Nephron (organoid): ENCODE measurements at regions not wholly inside any gene's neighbourhood (a gene's known extent, or its start where the extent isn't known, plus 50 kb on each side); places are given as distances from the start of the nearest gene placed in this dataset.

Source experiments
- H3K27ac Mint-ChIP-seq, 3 experiments: 2 replicates each; pipeline ENCODE4 v1.8.0; 2020; ENCODE audit warnings: mixed read lengths in 3 of 3, mild to moderate bottlenecking in 2 of 3, moderate library complexity in 1 of 3
- H3K27me3 Mint-ChIP-seq: 2 replicates; pipeline ENCODE4 v1.8.0; 2021; ENCODE audit warnings: low read depth, mild to moderate bottlenecking, moderate library complexity, mixed read lengths
- H3K36me3 Mint-ChIP-seq: 2 replicates; pipeline ENCODE4 v1.8.0; 2020; ENCODE audit warnings: low read depth, mixed read lengths
- H3K4me1 Mint-ChIP-seq: 2 replicates; pipeline ENCODE4 v1.8.0; 2020; ENCODE audit warnings: mixed read lengths
- H3K4me3 Mint-ChIP-seq, 3 experiments: 2 replicates each; pipeline ENCODE4 v1.8.0; 2020; ENCODE audit warnings: mild to moderate bottlenecking in 3 of 3, mixed read lengths in 3 of 3, moderate library complexity in 2 of 3
- H3K9me3 Mint-ChIP-seq: 2 replicates; pipeline ENCODE4 v1.8.0; 2020; ENCODE audit warnings: mixed read lengths
- CTCF ChIP-seq, 3 experiments: fragments of 200-600 bp; sonication (generic); IDR thresholded peaks; one replicate each; pipeline ENCODE4 v1.5.0; 2021; ENCODE audit warnings: antibody characterized with exemption in 3 of 3; ENCODE audit not compliant: unreplicated experiment in 3 of 3

DNA sequence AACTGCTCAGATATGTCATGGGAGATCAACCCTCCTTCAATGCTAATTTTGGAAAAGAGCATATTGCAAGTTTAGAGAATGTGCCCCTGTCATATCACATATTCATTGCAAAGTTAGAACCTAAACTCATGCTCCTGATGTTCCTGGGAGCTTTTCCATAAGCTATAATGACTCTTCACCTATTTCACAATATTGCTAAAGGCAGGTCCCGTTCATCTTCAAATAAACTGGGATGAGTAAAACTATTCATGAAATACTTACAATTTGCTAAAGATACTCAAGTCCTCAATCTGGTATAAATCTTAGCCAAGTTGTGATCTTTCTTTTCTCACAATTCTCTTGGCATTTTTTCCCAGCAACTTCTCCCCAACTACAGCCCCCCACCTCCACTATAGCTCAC is 121.7 kb upstream of the TNFAIP3 start:
- no peak overlapping the region for H3K27ac Mint-ChIP-seq
- no peaks in the 10 kb centered on the region for H3K9me3 Mint-ChIP-seq
- H3K27me3 Mint-ChIP-seq: no peaks in the 10 kb centered on the region
- peaks cover 19% of the 10 kb centered on the region for H3K4me1 Mint-ChIP-seq
- TF ChIP-seq CTCF (IDR thresholded peaks at IDR 0.05; ENCODE audit: unreplicated experiment in 3 of 3): no peak
- H3K4me3 Mint-ChIP-seq: no peak overlapping the region
- H3K36me3 Mint-ChIP-seq: no peaks in the 10 kb centered on the region

DNA sequence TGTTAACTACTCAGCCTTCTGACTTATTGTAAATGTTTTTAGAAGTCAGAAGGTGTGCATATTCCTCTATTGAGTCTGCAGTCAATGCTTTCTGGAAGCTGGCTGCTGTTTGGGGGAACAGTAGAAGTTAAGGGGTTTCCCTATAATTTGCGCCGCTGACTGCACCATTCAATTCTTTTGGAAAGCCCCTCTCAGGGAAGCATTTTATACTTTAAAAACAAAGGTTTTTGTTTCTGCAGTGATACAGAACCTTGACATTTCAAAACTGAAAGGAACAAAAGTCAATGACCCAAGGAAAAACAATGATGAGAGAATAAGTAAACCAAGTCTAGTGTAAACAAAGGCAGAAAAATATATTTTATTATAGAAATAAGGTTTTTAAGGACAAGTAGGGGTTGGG is 120.8 kb upstream of the TNFAIP3 start:
- Mint-ChIP-seq H3K9me3 (no peaks in the 10 kb centered on the region), H3K4me1 (peaks cover 21% of the 10 kb centered on the region), H3K27ac (no peak overlapping the region), H3K27me3 (no peaks in the 10 kb centered on the region), H3K4me3 (no peak overlapping the region), H3K36me3 (no peaks in the 10 kb centered on the region)
- no peak for TF ChIP-seq CTCF (IDR thresholded peaks at IDR 0.05; ENCODE audit: unreplicated experiment in 3 of 3)

- H3K9me3 Mint-ChIP-seq: no peaks in the 10 kb centered on the region
- H3K36me3 Mint-ChIP-seq: no peaks in the 10 kb centered on the region
- peaks cover 4% of the 10 kb centered on the region for H3K27me3 Mint-ChIP-seq
- no peak overlapping the region for H3K4me3 Mint-ChIP-seq
- no peak for TF ChIP-seq CTCF (IDR thresholded peaks at IDR 0.05; ENCODE audit: unreplicated experiment in 3 of 3)
- peak overlapping the region in 1 of 3 experiments; percentile 35 for H3K27ac Mint-ChIP-seq
- peaks cover 32% of the 10 kb centered on the region for H3K4me1 Mint-ChIP-seq
Observed at GRCh38 chr6:137749696-137750211, 117.3 kb upstream of the TNFAIP3 start.

DNA sequence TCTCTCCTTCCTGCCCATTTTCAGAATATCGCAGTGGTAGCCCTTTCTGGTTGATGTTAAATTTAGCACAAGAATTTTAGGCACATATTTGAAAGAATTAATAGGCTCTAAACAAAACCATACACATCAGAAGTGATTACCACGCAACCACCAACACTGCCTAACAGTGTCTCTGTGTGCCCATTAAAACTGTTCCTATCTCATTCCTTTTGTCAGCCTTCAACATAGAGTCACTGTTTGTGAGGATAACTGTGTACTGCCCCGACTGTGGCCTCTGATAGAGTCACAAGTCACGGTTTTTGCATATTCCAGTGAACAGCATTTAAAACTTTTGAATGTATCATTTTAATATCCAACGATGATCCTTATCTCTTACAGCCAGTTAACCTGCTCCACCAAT is 116.8 kb upstream of the TNFAIP3 start:
- Mint-ChIP-seq H3K4me3 (no peak overlapping the region), H3K27ac (no peak overlapping the region), H3K36me3 (no peaks in the 10 kb centered on the region), H3K4me1 (peaks cover 32% of the 10 kb centered on the region), H3K9me3 (no peaks in the 10 kb centered on the region), H3K27me3 (peaks cover 4% of the 10 kb centered on the region)
- no peak for TF ChIP-seq CTCF (IDR thresholded peaks at IDR 0.05; ENCODE audit: unreplicated experiment in 3 of 3)

- no peaks in the 10 kb centered on the region for H3K9me3 Mint-ChIP-seq
- no peak overlapping the region for H3K27ac Mint-ChIP-seq
- no peak for TF ChIP-seq CTCF (IDR thresholded peaks at IDR 0.05; ENCODE audit: unreplicated experiment in 3 of 3)
- H3K4me3 Mint-ChIP-seq: no peak overlapping the region
- no peaks in the 10 kb centered on the region for H3K36me3 Mint-ChIP-seq
- H3K27me3 Mint-ChIP-seq: peaks cover 4% of the 10 kb centered on the region
- peaks cover 23% of the 10 kb centered on the region for H3K4me1 Mint-ChIP-seq
Observed at GRCh38 chr6:137751768-137752560, 115.1 kb upstream of the TNFAIP3 start.

DNA sequence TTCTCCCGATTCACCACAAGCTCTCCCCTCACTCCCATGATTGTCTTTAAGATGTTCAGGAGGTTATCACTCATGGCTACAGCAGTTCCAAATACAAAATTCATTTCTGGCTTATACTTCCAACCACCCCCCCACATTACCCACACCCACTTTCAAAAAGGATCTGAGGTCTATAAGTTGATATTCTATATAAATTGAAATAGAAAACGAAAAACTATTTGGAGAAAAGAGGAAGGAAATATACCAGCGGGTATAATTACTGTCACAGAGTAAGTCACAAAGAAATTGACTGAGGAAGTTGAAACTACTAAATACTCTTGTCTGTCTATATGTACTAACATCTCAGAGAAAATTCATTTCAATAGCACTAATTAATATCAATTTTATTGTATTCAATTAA is 112.7 kb upstream of the TNFAIP3 start:
- Mint-ChIP-seq H3K36me3 (no peaks in the 10 kb centered on the region), H3K4me1 (peaks cover 23% of the 10 kb centered on the region), H3K27me3 (peaks cover 8% of the 10 kb centered on the region), H3K4me3 (no peak overlapping the region), H3K9me3 (no peaks in the 10 kb centered on the region), H3K27ac (no peak overlapping the region)
- no peak for TF ChIP-seq CTCF (IDR thresholded peaks at IDR 0.05; ENCODE audit: unreplicated experiment in 3 of 3)
